ENCODE measurements at regions not wholly inside any gene's neighbourhood (a gene's known extent, or its start where the extent isn't known, plus 50 kb on each side); places are given as distances from the start of the nearest gene placed in this dataset.
"Not testable (repeated sequence)": the region's sequence is repeated elsewhere in the genome, so short reads cannot be mapped to it uniquely, and the experiment has no call there.

- no peak for DNase-seq
These were observed 111.3 kb upstream of the MIR17HG start for GRCh38 chr13:91236182-91236581.

- DNase-seq, result no peak
These were observed 110.6 kb upstream of the MIR17HG start for GRCh38 chr13:91236921-91237320.

- DNase-seq, result no peak
These were observed 109.5 kb upstream of the MIR17HG start for GRCh38 chr13:91238036-91238435.

GRCh38 chr13:91240341-91240740, 107.1 kb upstream of the MIR17HG start:
- no peak for DNase-seq

- no peak for DNase-seq
These were observed 106.1 kb upstream of the MIR17HG start for GRCh38 chr13:91241221-91241933.

- no peak for DNase-seq
These were observed 104.8 kb upstream of the MIR17HG start for GRCh38 chr13:91242652-91243051.

GRCh38 chr13:91245288-91245687, 102.2 kb upstream of the MIR17HG start:
- DNase-seq, result no peak

- no peak for DNase-seq
These were observed 99.7 kb upstream of the MIR17HG start for GRCh38 chr13:91247768-91248167.

GRCh38 chr13:91248249-91248648, 99.2 kb upstream of the MIR17HG start:
- DNase-seq, result no peak

GRCh38 chr13:91249370-91249769, 98.1 kb upstream of the MIR17HG start:
- no peak for DNase-seq

GRCh38 chr13:91249861-91250260, 97.6 kb upstream of the MIR17HG start:
- no peak for DNase-seq

- DNase-seq, result not testable (repeated sequence)
These were observed 95.9 kb upstream of the MIR17HG start for GRCh38 chr13:91251573-91251972.

GRCh38 chr13:91264484-91264883, 83.0 kb upstream of the MIR17HG start:
- no peak for DNase-seq

- no peak for DNase-seq
These were observed 78.2 kb upstream of the MIR17HG start for GRCh38 chr13:91269237-91269636.

- DNase-seq, result no peak
These were observed 77.5 kb upstream of the MIR17HG start for GRCh38 chr13:91270031-91270430.

- no peak for DNase-seq
These were observed 75.2 kb upstream of the MIR17HG start for GRCh38 chr13:91272235-91272777.

- no peak for DNase-seq
These were observed 73.8 kb upstream of the MIR17HG start for GRCh38 chr13:91273675-91274074.

GRCh38 chr13:91277013-91277676, 70.3 kb upstream of the MIR17HG start:
- no peak for DNase-seq

GRCh38 chr13:91278291-91278690, 69.2 kb upstream of the MIR17HG start:
- no peak for DNase-seq

- no peak for DNase-seq
These were observed 68.6 kb upstream of the MIR17HG start for GRCh38 chr13:91278888-91279287.

GRCh38 chr13:91280801-91281200, 66.7 kb upstream of the MIR17HG start:
- no peak for DNase-seq

- no peak for DNase-seq
These were observed 63.2 kb upstream of the MIR17HG start for GRCh38 chr13:91284335-91284734.

GRCh38 chr13:91286317-91286716, 61.2 kb upstream of the MIR17HG start:
- no peak for DNase-seq

GRCh38 chr13:91291078-91291477, 56.4 kb upstream of the MIR17HG start:
- no peak for DNase-seq
